Esophagus muscularis mucosa (tissue), 4 donors: ENCODE measurements at regions not wholly inside any gene's neighbourhood (a gene's known extent, or its start where the extent isn't known, plus 50 kb on each side); places are given as distances from the start of the nearest gene placed in this dataset.
"Not testable (repeated sequence)": the region's sequence is repeated elsewhere in the genome, so short reads cannot be mapped to it uniquely, and the experiment has no call there.

Experiments used
- CTCF ChIP-seq, 3 experiments: fragments of 200-600 bp in 2 of 3; fragments of 450-650 bp in 1 of 3; sonication (generic) in 2 of 3; IDR thresholded peaks; one replicate each; pipeline ENCODE4 v1.5.1; 2017 to 2019; ENCODE audit warnings: antibody characterized with exemption in 3 of 3, mild to moderate bottlenecking in 2 of 3, moderate library complexity in 1 of 3
- EP300 ChIP-seq: sonication (generic); formaldehyde crosslinking; IDR thresholded peaks from one replicate; pipeline ENCODE4 v1.6.1; 2017; ENCODE audit warnings: antibody characterized with exemption
- POLR2A ChIP-seq: fragments of 450-650 bp; IDR thresholded peaks from one replicate; pipeline ENCODE4 v1.6.1; 2017; ENCODE audit warnings: antibody characterized with exemption, moderate library complexity, mild to moderate bottlenecking, low read depth
- POLR2AphosphoS5 ChIP-seq, 2 donors: sonication (generic); formaldehyde crosslinking; IDR thresholded peaks; one replicate each; pipeline ENCODE4 v1.6.1; 2017; ENCODE audit warnings: antibody characterized with exemption in 2 of 2

- not testable (repeated sequence) for TF ChIP-seq POLR2A; POLR2AphosphoS5 (IDR thresholded peaks at IDR 0.05); CTCF (IDR thresholded peaks at IDR 0.05); EP300
Observed at GRCh38 chr1:221997012-221997411, 255.1 kb upstream of the DUSP10 start.
